ENCODE measurements at regions not wholly inside any gene's neighbourhood (a gene's known extent, or its start where the extent isn't known, plus 50 kb on each side); places are given as distances from the start of the nearest gene placed in this dataset.
"Not testable (repeated sequence)": the region's sequence is repeated elsewhere in the genome, so short reads cannot be mapped to it uniquely, and the experiment has no call there.

GRCh38 chr20:4435671-4436455, 186.8 kb upstream of the ADRA1D start:
- no peak for DNase-seq

GRCh38 chr20:4435225-4435624, 186.1 kb upstream of the ADRA1D start:
- DNase-seq = no peak

DNA sequence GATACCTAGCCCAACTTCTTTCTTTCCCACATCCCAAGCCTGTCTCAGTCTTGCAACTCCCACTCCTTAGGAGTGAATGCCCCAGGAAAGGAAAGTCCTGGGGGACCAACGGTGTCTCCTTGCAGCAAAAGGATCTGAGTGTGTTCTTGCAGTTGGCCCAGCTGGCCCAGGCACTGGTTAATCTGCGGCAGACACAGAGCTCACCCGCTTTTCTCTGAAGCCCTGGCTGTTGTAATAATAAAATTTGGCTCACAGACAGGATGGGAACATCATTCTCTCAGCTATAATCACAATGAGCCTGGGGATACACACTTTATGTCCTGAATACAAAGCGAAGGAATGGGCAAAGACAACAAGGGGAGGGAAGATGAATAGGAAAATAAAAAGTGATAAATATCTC, 185.6 kb upstream of the ADRA1D start:
- no peak for DNase-seq

GRCh38 chr20:4431446-4431845, 182.4 kb upstream of the ADRA1D start:
- no peak for DNase-seq

DNA sequence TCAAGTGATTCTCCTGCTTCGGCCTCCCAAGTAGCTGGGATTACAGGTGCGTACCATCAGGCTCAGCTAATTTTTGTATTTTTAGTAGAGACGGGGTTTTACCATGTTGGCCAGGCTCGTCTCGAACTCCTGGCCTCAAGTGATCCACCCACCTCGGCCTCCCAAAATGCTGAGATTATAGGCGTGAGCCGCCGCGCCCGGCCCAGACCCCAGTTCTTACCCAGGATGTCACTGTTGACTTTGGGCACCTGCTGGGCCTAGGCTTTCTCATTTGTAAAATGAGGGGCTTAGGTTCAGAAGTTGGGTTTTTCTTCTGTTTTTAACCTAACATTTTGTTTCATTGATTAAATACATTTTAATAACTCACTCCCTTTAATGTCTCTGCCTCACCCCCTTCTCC, 181.7 kb upstream of the ADRA1D start:
- not testable (repeated sequence) for DNase-seq

- peak in 1 of 51 donors; percentile 4 for DNase-seq
Measured at GRCh38 chr20:4427940-4428586, 179.0 kb upstream of the ADRA1D start.

DNA sequence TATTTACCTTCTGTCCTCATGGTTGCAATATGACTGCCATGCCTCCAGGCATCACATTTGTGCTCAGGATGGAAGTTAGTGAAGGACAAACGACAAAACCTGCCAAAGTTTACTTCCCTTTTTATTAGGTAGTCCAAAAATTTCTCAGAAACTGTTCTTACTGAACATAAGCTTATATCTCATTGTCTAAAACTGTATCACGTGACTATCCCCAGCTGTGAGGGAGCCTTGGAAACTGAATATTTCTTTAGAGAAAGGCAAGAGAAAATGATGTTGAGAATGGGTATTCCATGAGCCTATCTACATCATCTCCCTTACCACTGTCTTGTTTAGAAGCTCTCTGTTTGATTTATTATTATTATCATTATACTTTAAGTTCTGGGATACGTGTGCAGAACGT, 169.1 kb upstream of the ADRA1D start:
- no peak for DNase-seq

DNA sequence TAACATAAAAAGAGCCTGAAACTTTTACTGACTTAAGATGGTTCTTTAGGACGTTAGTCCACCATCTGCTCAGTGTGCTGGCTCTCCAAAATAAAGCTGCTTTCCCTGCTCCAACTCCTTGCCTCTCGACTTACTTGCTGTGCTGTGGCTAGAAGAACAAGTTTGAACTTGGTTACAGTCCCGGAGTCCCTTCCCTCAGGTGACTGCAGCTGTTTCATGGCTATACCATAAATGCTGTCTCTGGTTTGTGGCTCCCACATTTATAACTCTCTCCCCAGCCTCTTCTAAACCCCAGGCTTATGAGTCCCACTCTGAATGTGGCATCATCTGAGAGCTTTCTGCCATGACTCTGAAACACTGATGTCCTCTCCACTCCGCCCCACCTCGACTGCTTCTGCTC, 166.2 kb upstream of the ADRA1D start:
- no peak for DNase-seq

DNA sequence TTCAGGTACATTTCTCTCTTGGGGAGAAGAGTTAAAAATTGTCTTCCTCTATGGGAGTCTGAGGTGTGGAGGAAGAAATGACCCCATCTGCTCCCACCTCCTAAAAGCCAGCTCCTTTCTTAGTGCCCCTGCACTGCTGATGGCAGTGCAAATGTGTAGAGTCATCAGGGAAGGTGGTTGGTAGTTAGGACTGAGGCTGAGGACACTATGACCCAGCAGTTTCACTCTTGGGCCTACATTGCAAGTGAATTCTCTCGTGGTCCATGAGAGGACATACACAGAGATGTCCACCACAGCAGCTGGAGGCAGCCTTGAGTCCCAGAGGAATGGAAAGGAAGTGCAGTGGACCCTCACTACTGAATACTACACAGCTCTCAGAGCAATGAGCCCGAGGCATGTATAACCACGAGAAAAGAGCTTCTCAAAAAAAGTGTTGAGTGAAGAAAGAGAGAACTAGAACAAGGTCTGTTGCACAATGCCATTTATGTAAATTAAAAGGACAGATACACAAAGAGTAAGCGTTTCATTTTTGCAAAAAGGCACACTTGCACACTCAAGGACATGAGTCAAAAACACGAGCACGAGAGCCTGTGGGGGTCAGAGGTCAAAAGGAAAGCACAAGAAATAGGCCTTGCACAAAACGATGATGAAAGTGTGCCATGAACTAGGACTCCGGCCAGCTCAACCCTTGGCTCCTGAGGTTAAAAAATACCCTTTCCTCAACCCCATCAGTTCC, 164.4 kb upstream of the ADRA1D start:
- no peak for DNase-seq

- DNase-seq = no peak
Measured at GRCh38 chr20:4412216-4412615, 163.1 kb upstream of the ADRA1D start.

DNA sequence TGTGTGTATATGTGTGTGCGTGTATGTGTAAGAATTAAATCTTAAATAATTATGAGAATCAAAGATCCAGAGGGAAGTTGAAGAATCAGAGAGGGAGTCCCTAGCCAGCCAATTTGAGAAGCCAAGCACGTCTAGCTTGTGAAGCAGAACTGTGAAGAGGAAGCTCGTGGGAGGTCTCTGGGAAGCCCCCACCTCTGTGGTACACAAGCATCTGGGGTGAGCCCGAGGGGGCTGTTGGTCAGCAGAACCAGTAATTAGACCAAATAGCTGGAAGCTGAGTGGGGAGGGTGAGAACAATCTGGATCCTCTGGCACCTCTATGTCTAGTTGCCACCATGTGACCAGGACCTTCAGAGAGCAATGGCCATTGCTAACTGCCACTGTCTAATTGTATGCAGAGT, 162.7 kb upstream of the ADRA1D start:
- no peak for DNase-seq

- no peak for DNase-seq
Measured at GRCh38 chr20:4406627-4407026, 157.5 kb upstream of the ADRA1D start.

- DNase-seq = no peak
Measured at GRCh38 chr20:4401601-4402000, 152.5 kb upstream of the ADRA1D start.

DNA sequence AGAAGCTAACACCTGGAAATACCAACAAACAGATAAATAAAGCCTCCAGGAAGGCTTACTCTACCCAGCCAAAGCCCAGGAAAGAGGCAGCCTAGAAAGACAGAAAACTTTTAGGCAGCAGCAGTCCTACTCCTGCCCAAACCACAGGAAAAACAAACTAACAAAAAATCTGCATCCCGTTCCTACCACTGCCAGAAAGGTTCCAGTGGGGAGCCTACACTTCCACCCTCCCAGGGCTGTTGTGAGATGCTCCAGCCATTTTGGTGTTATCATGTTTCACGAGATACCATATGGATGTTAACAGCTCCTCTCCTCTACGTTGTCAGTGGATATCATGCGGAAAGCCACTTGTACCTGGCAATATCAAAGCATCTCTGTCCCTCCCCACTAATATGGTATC, 135.9 kb upstream of the ADRA1D start:
- no peak for DNase-seq

GRCh38 chr20:4383961-4384360, 134.9 kb upstream of the ADRA1D start:
- DNase-seq = no peak

DNA sequence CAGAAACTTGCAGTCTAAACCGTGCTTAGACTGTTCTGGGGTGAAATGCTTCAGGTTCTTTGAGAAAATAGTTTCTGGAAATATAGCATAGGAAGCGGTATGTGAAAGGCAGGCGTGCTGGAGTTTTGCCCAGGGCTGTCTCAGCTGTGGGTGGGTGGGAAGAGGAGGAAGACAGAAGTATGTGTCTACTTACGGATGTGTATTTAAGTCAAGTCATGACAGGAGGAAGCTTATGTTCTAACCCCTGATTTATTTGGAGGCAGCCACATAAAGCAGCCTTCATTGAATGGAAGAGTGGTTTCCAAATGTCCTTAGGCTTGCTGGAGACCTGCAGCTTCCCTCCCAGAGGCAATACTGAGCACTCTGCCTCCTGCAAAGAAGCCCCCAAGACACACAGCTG, 126.8 kb upstream of the ADRA1D start:
- peak in 1 of 51 donors; percentile 66 for DNase-seq

DNA sequence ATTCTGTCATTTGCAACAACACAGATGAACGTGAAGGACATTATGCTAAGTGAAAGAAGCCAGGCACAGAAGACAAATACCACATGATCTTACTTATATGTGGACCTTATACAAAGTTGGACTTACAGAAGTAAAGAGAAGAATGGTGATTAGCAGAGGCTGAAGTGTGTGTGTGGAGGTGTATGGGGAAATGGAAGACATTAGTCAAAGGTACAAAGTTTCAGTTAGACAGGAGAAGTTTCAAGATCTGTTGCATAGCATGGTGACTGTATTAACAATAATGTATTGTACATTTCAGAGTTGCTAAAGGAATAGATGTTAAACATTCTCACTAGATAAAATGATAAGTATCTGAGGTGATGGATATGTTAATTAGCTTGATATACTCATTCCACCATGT, 124.4 kb upstream of the ADRA1D start:
- no peak for DNase-seq

- DNase-seq = no peak
Measured at GRCh38 chr20:4371623-4372251, 122.7 kb upstream of the ADRA1D start.

GRCh38 chr20:4370851-4371250, 121.8 kb upstream of the ADRA1D start:
- DNase-seq = no peak

DNA sequence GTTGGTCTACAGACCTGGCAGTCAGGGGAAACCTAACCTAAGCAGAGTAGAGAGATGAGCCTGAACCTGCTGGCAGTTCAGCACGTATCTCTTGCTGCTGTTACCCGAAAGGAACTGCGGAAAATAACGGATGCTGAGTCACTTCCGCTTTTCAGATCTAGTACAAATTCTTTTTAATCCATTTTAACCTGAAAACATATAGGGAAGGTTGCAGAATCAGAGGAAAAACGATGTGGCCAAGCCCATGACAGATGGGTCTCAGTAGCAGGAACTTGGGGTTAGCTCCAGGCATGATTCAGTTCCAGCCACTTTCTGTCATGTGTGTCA, 120.7 kb upstream of the ADRA1D start:
- no peak for DNase-seq

- DNase-seq = no peak
Measured at GRCh38 chr20:4369119-4369797, 120.2 kb upstream of the ADRA1D start.

- no peak for DNase-seq
Measured at GRCh38 chr20:4366076-4366475, 117.0 kb upstream of the ADRA1D start.
